HFFc6 (cell line): ENCODE measurements at regions not wholly inside any gene's neighbourhood (a gene's known extent, or its start where the extent isn't known, plus 50 kb on each side); places are given as distances from the start of the nearest gene placed in this dataset.

ENCODE experiments used
- DNase-seq: peaks from one replicate; pipeline ENCODE4 v3.0.0-alpha.2; 2018
- H3K27ac Mint-ChIP-seq: 2 replicates; pipeline ENCODE4 v1.8.0; 2020; ENCODE audit warnings: mild to moderate bottlenecking, mixed read lengths
- H3K27me3 Mint-ChIP-seq: 2 replicates; pipeline ENCODE4 v1.8.0; 2021; ENCODE audit warnings: mild to moderate bottlenecking, moderate library complexity, mixed read lengths; ENCODE audit not compliant: insufficient read depth
- H3K36me3 Mint-ChIP-seq: 2 replicates; pipeline ENCODE4 v1.8.0; 2021; ENCODE audit warnings: low read depth, mixed read lengths
- H3K4me1 Mint-ChIP-seq: 2 replicates; pipeline ENCODE4 v1.8.0; 2020; ENCODE audit warnings: low read depth, mixed read lengths
- H3K4me3 Mint-ChIP-seq: 2 replicates; pipeline ENCODE4 v1.8.0; 2020; ENCODE audit warnings: mild to moderate bottlenecking, moderate library complexity, mixed read lengths
- H3K9me3 Mint-ChIP-seq: 2 replicates; pipeline ENCODE4 v1.8.0; 2020; ENCODE audit warnings: mild to moderate bottlenecking, mixed read lengths
- CTCF ChIP-seq: fragments of 200-600 bp; sonication (generic); IDR thresholded peaks from 2 replicates; pipeline ENCODE4 v1.5.0; 2021; ENCODE audit warnings: antibody characterized with exemption, mild to moderate bottlenecking

- TF ChIP-seq CTCF, result no peak
- Mint-ChIP-seq H3K36me3 (no peaks in the 10 kb centered on the region), H3K4me1 (no peaks in the 10 kb centered on the region), H3K27me3 (peaks cover 3% of the 10 kb centered on the region; the same call in 1 of the 2 replicates), H3K4me3 (no peak overlapping the region), H3K9me3 (peaks cover 25% of the 10 kb centered on the region), H3K27ac (no peak overlapping the region)
- no peak for DNase-seq
Measured at GRCh38 chr2:139737659-139738058, 957.5 kb upstream of the NXPH2 start.

- no peak for DNase-seq
- no peaks in the 10 kb centered on the region for H3K4me1 Mint-ChIP-seq
- no peaks in the 10 kb centered on the region for H3K36me3 Mint-ChIP-seq
- H3K9me3 Mint-ChIP-seq, result peaks cover 24% of the 10 kb centered on the region
- H3K27me3 Mint-ChIP-seq, result peaks cover 3% of the 10 kb centered on the region; the same call in 1 of the 2 replicates
- H3K4me3 Mint-ChIP-seq, result no peak overlapping the region
- no peak overlapping the region for H3K27ac Mint-ChIP-seq
- TF ChIP-seq CTCF, result no peak
Measured at GRCh38 chr2:139730197-139730596, 950.0 kb upstream of the NXPH2 start.

GRCh38 chr2:139721411-139721995, 941.3 kb upstream of the NXPH2 start:
- peaks cover 5% of the 10 kb centered on the region for H3K36me3 Mint-ChIP-seq
- no peak overlapping the region for H3K27ac Mint-ChIP-seq
- no peak for TF ChIP-seq CTCF
- no peak overlapping the region for H3K4me3 Mint-ChIP-seq
- H3K9me3 Mint-ChIP-seq, result peaks cover 84% of the 10 kb centered on the region
- no peaks in the 10 kb centered on the region for H3K4me1 Mint-ChIP-seq
- no peak for DNase-seq
- no peaks in the 10 kb centered on the region; the same call in 1 of the 2 replicates for H3K27me3 Mint-ChIP-seq

GRCh38 chr2:139720056-139720455, 939.9 kb upstream of the NXPH2 start:
- H3K36me3 Mint-ChIP-seq, result peaks cover 5% of the 10 kb centered on the region
- H3K4me3 Mint-ChIP-seq, result no peak overlapping the region
- H3K4me1 Mint-ChIP-seq, result no peaks in the 10 kb centered on the region
- no peak overlapping the region for H3K27ac Mint-ChIP-seq
- no peak for TF ChIP-seq CTCF
- peaks cover 85% of the 10 kb centered on the region for H3K9me3 Mint-ChIP-seq
- H3K27me3 Mint-ChIP-seq, result no peaks in the 10 kb centered on the region; the same call in 1 of the 2 replicates
- no peak for DNase-seq

- Mint-ChIP-seq H3K36me3 (no peaks in the 10 kb centered on the region), H3K9me3 (peaks cover 31% of the 10 kb centered on the region), H3K27me3 (no peaks in the 10 kb centered on the region), H3K4me3 (no peak overlapping the region), H3K4me1 (no peaks in the 10 kb centered on the region), H3K27ac (no peak overlapping the region)
- no peak for TF ChIP-seq CTCF
- DNase-seq, result no peak
Measured at GRCh38 chr2:139704606-139705005, 924.4 kb upstream of the NXPH2 start.

- Mint-ChIP-seq H3K36me3 (no peaks in the 10 kb centered on the region; the same call in 1 of the 2 replicates), H3K4me1 (no peaks in the 10 kb centered on the region), H3K4me3 (no peak overlapping the region), H3K9me3 (peaks cover 19% of the 10 kb centered on the region), H3K27me3 (no peaks in the 10 kb centered on the region), H3K27ac (no peak overlapping the region)
- no peak for DNase-seq
- TF ChIP-seq CTCF, result no peak
Measured at GRCh38 chr2:139694327-139694726, 914.1 kb upstream of the NXPH2 start.
